Sigmoid colon (tissue), 6 donors: ENCODE measurements at regions not wholly inside any gene's neighbourhood (a gene's known extent, or its start where the extent isn't known, plus 50 kb on each side); places are given as distances from the start of the nearest gene placed in this dataset.
"Not testable (repeated sequence)": the region's sequence is repeated elsewhere in the genome, so short reads cannot be mapped to it uniquely, and the experiment has no call there.

ENCODE experiments used
- DNase-seq: peaks from one replicate; pipeline ENCODE4 v3.0.0-alpha.2; 2019
- H3K27ac ChIP-seq, 4 donors: fragments of 200-600 bp; sonication (generic); one replicate each; pipeline ENCODE4 v1.5.1; 2016 to 2019; ENCODE audit warnings: mild to moderate bottlenecking in 1 of 4
- H3K27me3 ChIP-seq, 3 donors: fragments of 200-600 bp; sonication (generic); one replicate each; pipeline ENCODE4 v1.5.1; 2019; ENCODE audit warnings: mild to moderate bottlenecking in 1 of 3
- H3K36me3 ChIP-seq, 4 donors: fragments of 200-600 bp; sonication (generic); one replicate each; pipeline ENCODE4 v1.5.1; 2016 to 2019
- H3K4me1 ChIP-seq, 4 donors: fragments of 200-600 bp; sonication (generic); one replicate each; pipeline ENCODE4 v1.5.1; 2017 to 2019
- H3K4me3 ChIP-seq, 4 donors: fragments of 200-600 bp; sonication (generic); one replicate each; pipeline ENCODE4 v1.5.1; 2017 to 2019; ENCODE audit warnings: mild to moderate bottlenecking in 2 of 4, moderate library complexity in 1 of 4
- H3K9me3 ChIP-seq, 4 donors: fragments of 200-600 bp in 3 of 4; sonication (generic) in 3 of 4; one replicate each; pipeline versions ENCODE4 v1.5.1 to v1.6.1; 2013 to 2019
- EP300 ChIP-seq, 4 donors: sonication (generic); formaldehyde crosslinking; IDR thresholded peaks; one replicate each; pipeline ENCODE4 v1.6.1; 2017; ENCODE audit warnings: antibody characterized with exemption in 4 of 4
- POLR2A ChIP-seq, 2 donors: fragments of 450-650 bp; IDR thresholded peaks; one replicate each; pipeline ENCODE4 v1.6.1; 2016; ENCODE audit warnings: antibody characterized with exemption in 2 of 2, mild to moderate bottlenecking in 2 of 2, moderate library complexity in 2 of 2
- POLR2AphosphoS5 ChIP-seq, 4 donors: sonication (generic); formaldehyde crosslinking; IDR thresholded peaks; one replicate each; pipeline ENCODE4 v1.6.1; 2017; ENCODE audit warnings: antibody characterized with exemption in 4 of 4
- WGBS, 2 donors: extraction: QIAGEN DNeasy Blood & Tissue Kit; methylation state at CpG; one replicate each; pipeline ENCODE4 v1.1.7; 2013; 5-methylcytosine and 5-hydroxymethylcytosine counted together
- intact Hi-C: fragments of 100-400 bp; cut with DNase I; formaldehyde crosslinking; loops from one replicate; pipeline ENCODE4 v1.15.1; 2023
- TF ChIP-seq, protein P1 (sequence below), 4 experiments: fragments of 450-650 bp in 3 of 4; fragments of 200-600 bp in 1 of 4; IDR thresholded peaks; one replicate each; pipeline ENCODE4 v1.5.1; 2016 to 2019; ENCODE audit warnings: antibody characterized with exemption in 4 of 4, mild to moderate bottlenecking in 3 of 4, moderate library complexity in 2 of 4
- donor health status: healthy with polysubstance abuse.
- donor health status: healthy.

GRCh38 chr10:117621795-117622420 is 79.4 kb downstream of the EMX2 start:
- no peak overlapping the region for H3K27ac ChIP-seq
- intact Hi-C loops: no loop called here
- 63 to 66% methylated on average over 8 of the region's 8 CpGs for WGBS, 2 donors
- no peak overlapping the region for H3K4me3 ChIP-seq
- H3K36me3 ChIP-seq: no peaks in the 10 kb centered on the region
- no peak for DNase-seq
- no peaks in the 10 kb centered on the region for H3K9me3 ChIP-seq
- no peak for TF ChIP-seq EP300 (IDR thresholded peaks at IDR 0.05)
- no peaks in the 10 kb centered on the region for H3K27me3 ChIP-seq
- no peaks in the 10 kb centered on the region for H3K4me1 ChIP-seq

DNA sequence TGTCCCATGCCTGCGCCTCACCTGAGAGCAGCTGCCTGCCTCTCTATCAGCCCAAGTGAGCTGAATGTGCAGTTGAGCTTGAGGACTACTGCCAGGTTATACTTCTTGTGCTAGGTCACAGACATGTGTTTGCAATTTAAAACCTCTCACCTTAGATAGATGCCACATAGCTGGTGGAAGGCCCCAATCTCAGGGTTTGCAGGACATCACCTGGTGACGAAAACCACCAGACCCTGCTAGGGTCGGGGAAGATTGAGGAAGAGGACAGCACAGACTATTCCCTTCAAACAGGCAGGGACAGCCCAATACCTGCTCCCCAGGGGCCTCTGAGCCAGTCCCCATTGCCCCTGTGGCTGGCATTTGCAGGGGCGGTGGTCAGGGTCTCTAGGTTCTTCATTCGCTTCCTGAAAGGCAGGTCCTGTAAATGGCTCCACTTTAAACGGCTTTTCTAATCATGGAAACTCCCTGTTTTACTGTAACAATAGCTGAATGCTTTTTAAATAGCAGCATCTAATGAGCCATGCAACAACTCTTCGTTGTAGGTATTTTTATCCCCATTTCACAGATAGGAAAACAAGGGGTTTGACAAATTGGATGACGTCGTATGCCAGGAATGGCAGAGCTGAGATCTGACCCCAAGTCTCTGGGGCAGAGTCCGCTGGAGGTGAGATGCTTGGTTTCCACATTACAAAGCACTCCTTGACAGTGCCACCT is 80.1 kb downstream of the EMX2 start:
- no peak for DNase-seq
- H3K27ac ChIP-seq: no peak overlapping the region
- 72 to 85% methylated on average over 10 of the region's 10 CpGs for WGBS, 2 donors
- intact Hi-C loops: no loop called here
- H3K36me3 ChIP-seq: no peaks in the 10 kb centered on the region
- no peak for TF ChIP-seq POLR2AphosphoS5 (IDR thresholded peaks at IDR 0.05)
- TF ChIP-seq EP300 (IDR thresholded peaks at IDR 0.05): no peak
- no peak for TF ChIP-seq POLR2A (IDR thresholded peaks at IDR 0.05)
- TF ChIP-seq, protein P1, sequence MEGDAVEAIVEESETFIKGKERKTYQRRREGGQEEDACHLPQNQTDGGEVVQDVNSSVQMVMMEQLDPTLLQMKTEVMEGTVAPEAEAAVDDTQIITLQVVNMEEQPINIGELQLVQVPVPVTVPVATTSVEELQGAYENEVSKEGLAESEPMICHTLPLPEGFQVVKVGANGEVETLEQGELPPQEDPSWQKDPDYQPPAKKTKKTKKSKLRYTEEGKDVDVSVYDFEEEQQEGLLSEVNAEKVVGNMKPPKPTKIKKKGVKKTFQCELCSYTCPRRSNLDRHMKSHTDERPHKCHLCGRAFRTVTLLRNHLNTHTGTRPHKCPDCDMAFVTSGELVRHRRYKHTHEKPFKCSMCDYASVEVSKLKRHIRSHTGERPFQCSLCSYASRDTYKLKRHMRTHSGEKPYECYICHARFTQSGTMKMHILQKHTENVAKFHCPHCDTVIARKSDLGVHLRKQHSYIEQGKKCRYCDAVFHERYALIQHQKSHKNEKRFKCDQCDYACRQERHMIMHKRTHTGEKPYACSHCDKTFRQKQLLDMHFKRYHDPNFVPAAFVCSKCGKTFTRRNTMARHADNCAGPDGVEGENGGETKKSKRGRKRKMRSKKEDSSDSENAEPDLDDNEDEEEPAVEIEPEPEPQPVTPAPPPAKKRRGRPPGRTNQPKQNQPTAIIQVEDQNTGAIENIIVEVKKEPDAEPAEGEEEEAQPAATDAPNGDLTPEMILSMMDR (IDR thresholded peaks at IDR 0.05): no peak
- H3K4me1 ChIP-seq: no peaks in the 10 kb centered on the region
- no peaks in the 10 kb centered on the region for H3K9me3 ChIP-seq
- no peak overlapping the region for H3K4me3 ChIP-seq
- H3K27me3 ChIP-seq: no peaks in the 10 kb centered on the region

DNA sequence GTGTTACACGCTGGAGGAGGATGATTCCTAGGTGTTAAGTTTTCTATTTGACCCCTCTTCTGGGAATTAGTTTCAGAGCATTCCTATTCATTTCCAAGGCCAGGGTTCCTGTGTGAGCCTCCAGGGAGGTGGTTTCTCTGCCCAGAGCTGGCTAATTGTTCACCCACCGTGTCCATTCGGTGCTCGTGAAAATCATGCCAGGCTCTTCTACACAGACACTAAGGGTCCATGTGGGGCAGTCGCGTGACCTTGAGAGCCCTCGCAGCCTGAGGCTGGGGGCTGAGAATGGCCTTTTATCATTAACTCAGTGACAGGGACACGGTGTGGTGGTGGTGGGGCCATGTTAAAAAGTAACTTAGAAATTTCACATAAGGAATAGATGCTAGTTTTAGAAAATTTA is 83.7 kb downstream of the EMX2 start:
- H3K4me3 ChIP-seq: no peak overlapping the region
- no peak overlapping the region for H3K27ac ChIP-seq
- H3K36me3 ChIP-seq: no peaks in the 10 kb centered on the region
- no peak for TF ChIP-seq POLR2A (IDR thresholded peaks at IDR 0.05)
- no peak for TF ChIP-seq POLR2AphosphoS5 (IDR thresholded peaks at IDR 0.05)
- TF ChIP-seq, protein P1 (IDR thresholded peaks at IDR 0.05): no peak
- no peak for TF ChIP-seq EP300 (IDR thresholded peaks at IDR 0.05)
- no peaks in the 10 kb centered on the region for H3K27me3 ChIP-seq
- H3K9me3 ChIP-seq: no peaks in the 10 kb centered on the region
- DNase-seq: no peak
- WGBS, 2 donors: 70 to 78% methylated on average over 8 of the region's 8 CpGs
- no peaks in the 10 kb centered on the region for H3K4me1 ChIP-seq
- intact Hi-C loops: no loop called here

DNA sequence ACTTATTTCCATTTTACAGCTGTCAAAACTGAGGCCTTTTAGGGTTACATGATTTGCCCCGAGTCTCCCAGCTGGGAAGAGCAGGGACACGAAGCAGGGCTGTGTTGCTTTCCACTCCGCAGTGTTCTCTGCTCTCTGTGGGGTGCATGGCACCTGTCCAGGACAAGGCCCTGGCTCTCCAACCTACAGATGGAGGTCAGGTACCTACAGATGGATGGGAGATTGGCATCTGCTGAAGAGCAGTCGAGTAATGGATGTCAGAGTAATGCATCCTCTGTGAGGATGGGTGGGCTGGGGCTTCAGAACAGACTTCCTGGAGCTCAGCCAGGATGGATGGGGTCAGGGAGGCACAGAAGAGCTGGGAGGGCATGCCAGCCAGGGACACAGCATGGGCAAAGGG is 85.0 kb downstream of the EMX2 start:
- Histone ChIP-seq H3K4me1 (no peaks in the 10 kb centered on the region), H3K36me3 (no peaks in the 10 kb centered on the region), H3K9me3 (no peaks in the 10 kb centered on the region), H3K27ac (no peak overlapping the region), H3K4me3 (no peak overlapping the region), H3K27me3 (no peaks in the 10 kb centered on the region)
- 81 to 88% methylated on average over 4 of the region's 4 CpGs for WGBS, 2 donors
- DNase-seq: no peak
- TF ChIP-seq EP300 (IDR thresholded peaks at IDR 0.05) (no peak), POLR2AphosphoS5 (IDR thresholded peaks at IDR 0.05) (no peak), POLR2A (IDR thresholded peaks at IDR 0.05) (no peak)
- TF ChIP-seq, protein P1 (IDR thresholded peaks at IDR 0.05): no peak
- intact Hi-C loops: no loop called here

DNA sequence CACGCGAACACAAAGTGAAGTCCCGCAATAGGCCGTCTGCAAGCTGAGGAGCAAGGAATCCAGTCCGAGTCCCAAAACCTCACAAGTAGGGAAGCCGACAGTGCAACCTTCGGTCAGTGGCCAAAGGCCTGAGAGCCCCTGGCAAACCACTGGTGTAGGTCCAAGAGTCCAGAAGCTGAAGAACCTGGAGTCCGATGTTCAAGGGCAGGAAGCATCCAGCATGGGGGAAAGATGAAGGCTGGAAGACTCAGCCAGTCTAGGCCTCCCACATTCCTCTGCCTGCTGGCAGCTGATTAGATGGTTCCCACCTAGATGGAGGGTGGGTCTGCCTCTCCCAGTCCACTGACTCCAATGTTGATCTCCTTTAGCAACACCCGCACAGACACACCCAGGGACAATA is 87.2 kb downstream of the EMX2 start:
- intact Hi-C loops, H3K4me1 ChIP-seq, H3K36me3 ChIP-seq, H3K27me3 ChIP-seq, H3K27ac ChIP-seq, H3K9me3 ChIP-seq, H3K4me3 ChIP-seq, DNase-seq: not testable (repeated sequence)
- 89 to 94% methylated on average over 9 of the region's 9 CpGs for WGBS, 2 donors
